Thoracic aorta (tissue), 2 donors: ENCODE measurements at regions not wholly inside any gene's neighbourhood (a gene's known extent, or its start where the extent isn't known, plus 50 kb on each side); places are given as distances from the start of the nearest gene placed in this dataset.

Experiments
- ATAC-seq: fragments of 150-250 bp; one replicate; pipeline ENCODE4 v1.8.0; 2017; ENCODE audit warnings: low read depth; ENCODE audit not compliant: insufficient number of reproducible peaks, low FRiP score
- DNase-seq: peaks from one replicate; pipeline ENCODE4 v3.0.0-alpha.2; 2020; ENCODE audit warnings: low spot score
- H3K27ac ChIP-seq, 2 donors: fragments of 200-600 bp; sonication (generic); 1 replicate in 1 of 2; 2 replicates in 1 of 2; pipeline ENCODE4 v1.5.1; 2016; ENCODE audit warnings: mild to moderate bottlenecking in 2 of 2, moderate library complexity in 2 of 2
- H3K27me3 ChIP-seq: fragments of 200-600 bp; sonication (generic); replicated peaks from 2 replicates; pipeline ENCODE4 v1.6.0; 2016; ENCODE audit warnings: mild to moderate bottlenecking; ENCODE audit not compliant: insufficient read depth
- H3K36me3 ChIP-seq: fragments of 200-600 bp; sonication (generic); one replicate; pipeline ENCODE4 v1.5.1; 2016
- H3K4me1 ChIP-seq, 2 donors: fragments of 200-600 bp; sonication (generic); 1 replicate in 1 of 2; 2 replicates in 1 of 2; pipeline versions ENCODE4 v1.5.1 to v1.6.0; 2016; ENCODE audit warnings: low read depth in 2 of 2, mild to moderate bottlenecking in 1 of 2; ENCODE audit not compliant: control insufficient read depth in 1 of 2
- H3K4me3 ChIP-seq: fragments of 200-600 bp; sonication (generic); 2 replicates; pipeline ENCODE4 v1.5.1; 2016; ENCODE audit warnings: mild to moderate bottlenecking
- H3K9me3 ChIP-seq: fragments of 200-600 bp; sonication (generic); 2 replicates; pipeline ENCODE4 v1.5.1; 2016
- CTCF ChIP-seq: fragments of 200-600 bp; sonication (generic); IDR thresholded peaks from one replicate; pipeline ENCODE4 v1.5.1; 2019; ENCODE audit warnings: antibody characterized with exemption

GRCh38 chr2:145587922-145588321, 1068.0 kb upstream of the ZEB2 start:
- H3K9me3 ChIP-seq: no peaks in the 10 kb centered on the region
- peaks cover 0 to 3% of the 10 kb centered on the region in 2 donors for H3K4me1 ChIP-seq
- no peaks in the 10 kb centered on the region for H3K27me3 ChIP-seq
- H3K27ac ChIP-seq: no peak overlapping the region
- no peak overlapping the region for H3K4me3 ChIP-seq
- ATAC-seq (no peak), DNase-seq (no peak)
- H3K36me3 ChIP-seq: no peaks in the 10 kb centered on the region
- TF ChIP-seq CTCF: no peak

DNA sequence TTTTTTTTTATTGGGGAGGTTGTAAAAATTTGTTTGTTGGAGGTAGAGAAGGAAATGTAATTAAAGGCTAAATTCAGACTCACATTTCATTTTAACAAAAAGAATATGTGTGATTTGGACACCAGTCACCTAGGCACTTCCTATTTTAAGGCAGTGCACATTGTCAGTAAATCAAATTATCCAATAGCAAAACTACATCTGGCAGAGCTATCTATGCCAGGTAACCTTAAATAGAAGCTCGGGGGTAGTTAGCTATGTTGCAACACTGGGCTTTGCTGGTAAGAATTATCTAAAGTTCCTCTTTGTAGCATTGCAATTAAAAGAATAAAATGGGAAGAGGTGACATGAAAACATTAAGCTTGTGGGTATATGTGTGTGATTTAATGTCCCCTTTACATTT, 1064.4 kb upstream of the ZEB2 start:
- no peak for TF ChIP-seq CTCF
- Histone ChIP-seq H3K4me1 (peaks cover 0 to 3% of the 10 kb centered on the region in 2 donors), H3K4me3 (no peak overlapping the region), H3K27me3 (no peaks in the 10 kb centered on the region), H3K36me3 (no peaks in the 10 kb centered on the region), H3K9me3 (no peaks in the 10 kb centered on the region), H3K27ac (no peak overlapping the region)
- ATAC-seq (no peak), DNase-seq (no peak)

- Histone ChIP-seq H3K36me3 (no peaks in the 10 kb centered on the region), H3K27ac (no peak overlapping the region), H3K4me1 (no peaks in the 10 kb centered on the region), H3K9me3 (no peaks in the 10 kb centered on the region), H3K4me3 (no peak overlapping the region), H3K27me3 (no peaks in the 10 kb centered on the region)
- no peak for TF ChIP-seq CTCF
- no peak for ATAC-seq
- no peak for DNase-seq
Measured at GRCh38 chr2:145573608-145574007, 1053.7 kb upstream of the ZEB2 start.

GRCh38 chr2:145572238-145572637, 1052.3 kb upstream of the ZEB2 start:
- no peaks in the 10 kb centered on the region for H3K4me1 ChIP-seq
- H3K27ac ChIP-seq: no peak overlapping the region
- no peaks in the 10 kb centered on the region for H3K9me3 ChIP-seq
- DNase-seq (no peak), ATAC-seq (no peak)
- no peaks in the 10 kb centered on the region for H3K36me3 ChIP-seq
- H3K4me3 ChIP-seq: no peak overlapping the region
- H3K27me3 ChIP-seq: no peaks in the 10 kb centered on the region
- TF ChIP-seq CTCF: no peak

DNA sequence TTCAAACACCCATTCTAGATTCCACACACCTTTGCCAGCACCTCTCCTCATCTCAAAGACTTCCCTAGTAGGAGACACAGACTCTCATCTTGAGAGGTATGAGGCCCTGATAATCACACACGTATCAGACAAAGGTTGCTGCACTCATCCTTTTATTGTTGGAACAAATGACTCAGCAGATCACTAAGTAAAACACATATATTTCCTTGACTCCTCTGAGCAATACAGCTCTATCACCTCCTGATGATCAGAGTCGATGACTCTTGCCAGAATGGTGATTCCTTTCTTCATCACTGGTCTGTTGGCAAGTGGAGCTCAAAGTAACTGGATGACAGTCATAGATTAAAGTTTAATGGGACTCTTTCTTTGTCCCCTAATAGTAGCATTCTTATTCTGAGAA, 1049.2 kb upstream of the ZEB2 start:
- Histone ChIP-seq H3K4me1 (peaks cover 0 to 2% of the 10 kb centered on the region in 2 donors), H3K27ac (no peak overlapping the region), H3K27me3 (no peaks in the 10 kb centered on the region), H3K4me3 (no peak overlapping the region), H3K36me3 (no peaks in the 10 kb centered on the region), H3K9me3 (no peaks in the 10 kb centered on the region)
- ATAC-seq (no peak), DNase-seq (no peak)
- no peak for TF ChIP-seq CTCF
